Parathyroid adenoma (tissue), 2 donors: ENCODE measurements at regions not wholly inside any gene's neighbourhood (a gene's known extent, or its start where the extent isn't known, plus 50 kb on each side); places are given as distances from the start of the nearest gene placed in this dataset.

Source experiments
- H2AFZ ChIP-seq: fragments of 300-600 bp; sonication (generic); one replicate; pipeline ENCODE4 v1.7.0; 2017; ENCODE audit warnings: antibody characterized with exemption, mild to moderate bottlenecking
- H3K27ac ChIP-seq: fragments of 300-600 bp; sonication (generic); one replicate; pipeline ENCODE4 v1.7.0; 2017
- H3K27me3 ChIP-seq: fragments of 300-600 bp; sonication (generic); one replicate; pipeline ENCODE4 v1.7.0; 2017; ENCODE audit warnings: low read length; ENCODE audit not compliant: control insufficient read depth, insufficient read depth
- H3K36me3 ChIP-seq: fragments of 300-600 bp; sonication (generic); one replicate; pipeline ENCODE4 v1.7.0; 2017; ENCODE audit warnings: low read length; ENCODE audit not compliant: control insufficient read depth, insufficient read depth
- H3K4me1 ChIP-seq: fragments of 300-600 bp; sonication (generic); one replicate; pipeline ENCODE4 v1.7.0; 2017; ENCODE audit warnings: control low read depth
- H3K4me2 ChIP-seq: fragments of 300-600 bp; sonication (generic); one replicate; pipeline ENCODE4 v1.7.0; 2017; ENCODE audit warnings: low read length
- H3K4me3 ChIP-seq: fragments of 300-600 bp; sonication (generic); one replicate; pipeline ENCODE4 v1.7.0; 2017; ENCODE audit warnings: low read depth, low read length
- H3K79me2 ChIP-seq: fragments of 300-600 bp; sonication (generic); one replicate; pipeline ENCODE4 v1.7.0; 2017; ENCODE audit warnings: control low read depth
- H3K9ac ChIP-seq: fragments of 300-600 bp; sonication (generic); one replicate; pipeline ENCODE4 v1.7.0; 2017; ENCODE audit warnings: mild to moderate bottlenecking
- H3K9me3 ChIP-seq: fragments of 300-600 bp; sonication (generic); one replicate; pipeline ENCODE4 v1.7.0; 2017; ENCODE audit warnings: low read length; ENCODE audit not compliant: control insufficient read depth
- TF ChIP-seq, protein P1 (sequence below): fragments of 300-600 bp; sonication (generic); IDR thresholded peaks from one replicate; pipeline ENCODE4 v1.7.0; 2017; ENCODE audit warnings: antibody characterized with exemption, mild to moderate bottlenecking
- donor health status: primary hyperparathyroidism.

DNA sequence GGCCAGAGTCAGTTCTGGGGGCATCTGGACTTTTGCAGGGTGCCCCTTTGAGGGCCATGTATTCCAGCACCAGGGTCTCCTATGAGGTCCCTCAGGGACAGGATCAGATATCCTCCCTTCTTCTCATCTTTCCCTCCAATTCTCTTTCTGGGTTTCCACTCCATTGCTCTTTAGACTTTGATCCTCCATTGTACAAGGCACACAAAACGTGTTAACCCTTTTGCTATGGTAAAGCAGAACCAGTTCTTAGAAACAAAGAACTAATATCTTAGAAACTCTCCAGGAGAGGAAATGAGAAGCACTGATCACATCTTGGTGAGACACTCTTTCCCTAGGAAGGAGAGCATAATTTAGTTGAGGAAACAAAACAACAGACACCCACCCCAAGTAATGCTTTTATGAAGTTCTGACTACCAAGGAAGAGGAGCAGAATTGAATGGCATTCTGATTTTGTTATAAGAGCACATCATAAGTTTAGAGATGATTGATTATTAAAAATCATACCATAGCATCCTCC, 200.7 kb upstream of the NPY2R start:
- no peaks in the 10 kb centered on the region for H3K27me3 ChIP-seq
- TF ChIP-seq, protein P1, sequence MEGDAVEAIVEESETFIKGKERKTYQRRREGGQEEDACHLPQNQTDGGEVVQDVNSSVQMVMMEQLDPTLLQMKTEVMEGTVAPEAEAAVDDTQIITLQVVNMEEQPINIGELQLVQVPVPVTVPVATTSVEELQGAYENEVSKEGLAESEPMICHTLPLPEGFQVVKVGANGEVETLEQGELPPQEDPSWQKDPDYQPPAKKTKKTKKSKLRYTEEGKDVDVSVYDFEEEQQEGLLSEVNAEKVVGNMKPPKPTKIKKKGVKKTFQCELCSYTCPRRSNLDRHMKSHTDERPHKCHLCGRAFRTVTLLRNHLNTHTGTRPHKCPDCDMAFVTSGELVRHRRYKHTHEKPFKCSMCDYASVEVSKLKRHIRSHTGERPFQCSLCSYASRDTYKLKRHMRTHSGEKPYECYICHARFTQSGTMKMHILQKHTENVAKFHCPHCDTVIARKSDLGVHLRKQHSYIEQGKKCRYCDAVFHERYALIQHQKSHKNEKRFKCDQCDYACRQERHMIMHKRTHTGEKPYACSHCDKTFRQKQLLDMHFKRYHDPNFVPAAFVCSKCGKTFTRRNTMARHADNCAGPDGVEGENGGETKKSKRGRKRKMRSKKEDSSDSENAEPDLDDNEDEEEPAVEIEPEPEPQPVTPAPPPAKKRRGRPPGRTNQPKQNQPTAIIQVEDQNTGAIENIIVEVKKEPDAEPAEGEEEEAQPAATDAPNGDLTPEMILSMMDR = no peak
- no peak overlapping the region for H3K9ac ChIP-seq
- no peaks in the 10 kb centered on the region for H3K9me3 ChIP-seq
- no peak overlapping the region for H2AFZ ChIP-seq
- H3K4me2 ChIP-seq = no peak overlapping the region
- no peaks in the 10 kb centered on the region for H3K4me1 ChIP-seq
- H3K4me3 ChIP-seq = no peak overlapping the region
- no peak overlapping the region for H3K27ac ChIP-seq
- no peaks in the 10 kb centered on the region for H3K79me2 ChIP-seq
- H3K36me3 ChIP-seq = no peaks in the 10 kb centered on the region

DNA sequence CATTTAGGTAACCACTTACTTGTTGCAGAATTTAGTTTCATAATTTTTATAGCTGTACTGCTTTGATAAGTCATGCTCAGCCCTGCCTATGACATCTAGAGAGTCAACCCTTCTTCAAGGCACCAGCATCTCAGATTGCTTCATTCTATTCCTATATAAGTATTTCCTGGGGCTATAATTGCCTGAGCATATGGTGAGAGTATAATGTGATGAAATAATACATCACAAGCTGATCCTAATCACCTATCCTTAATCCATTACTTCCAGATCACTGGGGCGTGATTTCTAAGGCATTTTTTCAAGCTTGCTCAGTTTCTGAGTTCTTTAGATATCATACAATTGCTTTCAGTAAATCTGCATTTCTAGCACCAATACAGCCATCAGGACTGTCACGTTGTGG, 200.0 kb upstream of the NPY2R start:
- Histone ChIP-seq H2AFZ (no peak overlapping the region), H3K79me2 (no peaks in the 10 kb centered on the region), H3K9ac (no peak overlapping the region), H3K27me3 (no peaks in the 10 kb centered on the region), H3K27ac (no peak overlapping the region), H3K36me3 (no peaks in the 10 kb centered on the region), H3K4me2 (no peak overlapping the region), H3K4me3 (no peak overlapping the region), H3K4me1 (no peaks in the 10 kb centered on the region), H3K9me3 (no peaks in the 10 kb centered on the region)
- TF ChIP-seq, protein P1 = no peak

DNA sequence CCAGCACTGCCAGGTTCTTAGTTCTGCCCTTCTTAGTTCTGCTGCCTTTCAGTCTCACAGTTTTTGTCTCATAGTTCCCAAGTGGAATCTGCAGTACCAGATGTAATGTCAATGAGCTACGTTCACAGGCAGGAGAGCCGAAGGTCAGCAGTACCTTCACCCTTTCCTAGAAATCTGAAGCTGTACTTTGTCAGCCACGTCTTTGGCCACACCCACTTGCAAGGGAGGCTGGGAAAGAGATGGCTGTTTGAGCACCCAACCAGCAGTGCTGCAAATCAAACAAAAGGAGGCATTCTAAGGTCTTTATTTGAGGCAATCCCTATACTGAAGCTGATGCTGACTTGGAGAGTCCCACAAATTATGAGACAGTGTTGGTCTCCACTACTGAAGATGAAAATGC, 199.1 kb upstream of the NPY2R start:
- Histone ChIP-seq H3K4me1 (no peaks in the 10 kb centered on the region), H3K9me3 (no peaks in the 10 kb centered on the region), H3K27me3 (no peaks in the 10 kb centered on the region), H3K27ac (no peak overlapping the region), H3K36me3 (no peaks in the 10 kb centered on the region), H3K4me2 (no peak overlapping the region), H2AFZ (no peak overlapping the region), H3K4me3 (no peak overlapping the region), H3K9ac (no peak overlapping the region), H3K79me2 (no peaks in the 10 kb centered on the region)
- TF ChIP-seq, protein P1 = no peak

DNA sequence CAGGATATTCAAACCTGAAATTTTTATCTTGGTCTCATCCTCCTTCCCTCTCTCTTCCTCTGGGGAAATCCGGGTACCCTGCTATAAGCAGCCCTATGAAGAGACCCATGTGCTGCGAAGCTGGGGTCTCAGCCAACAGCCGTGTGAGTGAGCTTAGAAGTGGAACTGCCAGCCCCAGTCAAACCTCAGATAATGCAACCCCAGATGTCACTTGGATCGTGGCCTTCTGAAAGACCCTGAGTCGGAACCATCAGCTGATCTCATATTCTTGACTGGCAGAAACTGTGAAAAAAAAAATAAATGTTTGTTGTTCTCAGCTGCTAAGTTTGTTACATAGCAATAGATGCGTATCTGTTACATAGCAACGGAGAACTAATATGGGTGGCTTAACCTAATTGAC, 198.1 kb upstream of the NPY2R start:
- TF ChIP-seq, protein P1 = no peak
- Histone ChIP-seq H3K4me2 (no peak overlapping the region), H3K27ac (no peak overlapping the region), H3K4me1 (no peaks in the 10 kb centered on the region), H3K9me3 (no peaks in the 10 kb centered on the region), H3K27me3 (no peaks in the 10 kb centered on the region), H3K36me3 (no peaks in the 10 kb centered on the region), H2AFZ (no peak overlapping the region), H3K79me2 (no peaks in the 10 kb centered on the region), H3K9ac (no peak overlapping the region), H3K4me3 (no peak overlapping the region)

DNA sequence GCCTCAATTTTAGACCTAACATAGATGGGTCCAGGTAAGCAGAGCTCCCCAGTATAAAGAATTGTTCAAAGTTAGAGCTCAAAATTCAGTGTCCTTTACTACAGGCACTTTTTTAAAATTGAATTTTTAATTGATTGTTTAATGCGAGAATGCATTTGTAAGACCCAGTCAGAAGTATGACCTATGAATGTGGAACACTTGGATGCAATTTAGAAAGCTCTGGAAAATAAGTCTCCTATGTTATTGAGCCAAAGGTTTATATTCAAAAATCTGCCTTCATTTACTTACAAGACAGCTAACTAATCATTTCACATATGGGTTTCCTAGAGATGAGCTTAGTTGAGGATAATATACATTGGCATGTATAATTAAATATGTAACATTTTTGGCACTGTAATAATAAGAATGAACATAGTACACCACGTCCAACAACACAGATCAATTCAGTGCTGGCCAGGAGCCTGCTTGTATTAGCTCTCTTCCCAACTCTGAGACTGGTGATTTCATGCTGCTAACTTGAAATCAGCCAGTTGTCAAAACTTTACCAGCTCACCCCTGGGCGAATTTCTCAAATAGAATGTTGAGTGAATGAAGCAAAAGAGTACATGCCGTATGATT, 197.2 kb upstream of the NPY2R start:
- Histone ChIP-seq H3K27me3 (no peaks in the 10 kb centered on the region), H3K9me3 (no peaks in the 10 kb centered on the region), H3K9ac (no peak overlapping the region), H3K27ac (no peak overlapping the region), H3K36me3 (no peaks in the 10 kb centered on the region), H3K4me1 (no peaks in the 10 kb centered on the region), H3K4me2 (no peak overlapping the region), H3K4me3 (no peak overlapping the region), H2AFZ (no peak overlapping the region), H3K79me2 (no peaks in the 10 kb centered on the region)
- TF ChIP-seq, protein P1 = no peak
